ENCODE measurements at regions not wholly inside any gene's neighbourhood (a gene's known extent, or its start where the extent isn't known, plus 50 kb on each side); places are given as distances from the start of the nearest gene placed in this dataset.

DNA sequence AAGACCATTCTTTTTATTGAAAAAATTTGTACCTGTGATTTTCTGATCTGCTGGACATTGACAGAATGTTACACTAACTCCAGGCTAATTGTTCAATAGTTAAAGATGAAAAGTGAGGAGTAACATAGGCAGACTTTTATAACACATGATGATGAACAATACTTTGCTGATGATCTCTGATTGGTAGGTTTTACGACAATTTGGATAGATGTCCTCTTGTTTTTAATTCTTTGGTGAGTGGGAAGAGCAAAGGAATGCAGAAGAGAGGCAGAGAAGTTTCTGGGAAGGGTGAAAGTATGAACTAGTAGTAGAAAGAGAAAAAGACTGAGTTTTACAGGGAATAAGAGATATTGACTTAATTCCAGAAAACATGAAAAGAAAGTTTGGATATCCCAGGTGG lies 267.3 kb upstream of the HAND2 start:
- DNase-seq, result no peak
- no peak overlapping the region for H3K4me3 ChIP-seq
- WGBS, 4 donors, result 65 to 83% (median 81%) methylated on average over 1 of the region's 1 CpG

DNA sequence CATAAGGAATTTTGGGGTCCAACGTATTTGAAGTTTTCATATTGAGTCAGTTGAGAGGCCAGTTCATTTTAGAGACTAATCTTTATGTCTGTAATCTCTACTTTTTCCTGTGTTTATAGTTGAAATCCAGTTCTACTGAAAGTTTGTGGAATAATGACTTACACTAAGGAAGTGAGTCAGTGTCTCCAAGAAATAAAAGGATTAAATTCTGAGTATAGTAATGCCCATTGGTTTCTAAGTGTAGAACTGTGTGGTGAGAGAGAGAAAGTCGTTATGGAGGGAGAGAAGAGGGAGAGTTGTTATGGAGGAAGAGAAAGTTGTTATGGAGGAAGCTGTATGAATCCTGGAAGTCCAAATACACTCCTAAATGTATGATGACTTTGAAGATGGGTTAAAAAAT lies 264.6 kb upstream of the HAND2 start:
- TF ChIP-seq POLR2A (IDR thresholded peaks at IDR 0.05), result no peak
- TF ChIP-seq, protein P1, sequence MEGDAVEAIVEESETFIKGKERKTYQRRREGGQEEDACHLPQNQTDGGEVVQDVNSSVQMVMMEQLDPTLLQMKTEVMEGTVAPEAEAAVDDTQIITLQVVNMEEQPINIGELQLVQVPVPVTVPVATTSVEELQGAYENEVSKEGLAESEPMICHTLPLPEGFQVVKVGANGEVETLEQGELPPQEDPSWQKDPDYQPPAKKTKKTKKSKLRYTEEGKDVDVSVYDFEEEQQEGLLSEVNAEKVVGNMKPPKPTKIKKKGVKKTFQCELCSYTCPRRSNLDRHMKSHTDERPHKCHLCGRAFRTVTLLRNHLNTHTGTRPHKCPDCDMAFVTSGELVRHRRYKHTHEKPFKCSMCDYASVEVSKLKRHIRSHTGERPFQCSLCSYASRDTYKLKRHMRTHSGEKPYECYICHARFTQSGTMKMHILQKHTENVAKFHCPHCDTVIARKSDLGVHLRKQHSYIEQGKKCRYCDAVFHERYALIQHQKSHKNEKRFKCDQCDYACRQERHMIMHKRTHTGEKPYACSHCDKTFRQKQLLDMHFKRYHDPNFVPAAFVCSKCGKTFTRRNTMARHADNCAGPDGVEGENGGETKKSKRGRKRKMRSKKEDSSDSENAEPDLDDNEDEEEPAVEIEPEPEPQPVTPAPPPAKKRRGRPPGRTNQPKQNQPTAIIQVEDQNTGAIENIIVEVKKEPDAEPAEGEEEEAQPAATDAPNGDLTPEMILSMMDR (IDR thresholded peaks at IDR 0.05), result no peak
- 46 to 58% (median 56%) methylated on average over 2 of the region's 2 CpGs for WGBS, 4 donors
- H3K4me3 ChIP-seq, result no peak overlapping the region
- intact Hi-C loops (cut with DNase I), result no loop called here
- H3K36me3 ChIP-seq, result no peaks in the 10 kb centered on the region
- no peaks in the 10 kb centered on the region for H3K9me3 ChIP-seq
- H3K27me3 ChIP-seq, result no peaks in the 10 kb centered on the region
- H3K27ac ChIP-seq, result no peak overlapping the region
- H3K4me1 ChIP-seq, result no peaks in the 10 kb centered on the region
- no peak for DNase-seq
- no peak for ATAC-seq

More for the DNA sequence above, 267.3 kb upstream of the HAND2 start:
- Histone ChIP-seq H3K36me3 (no peaks in the 10 kb centered on the region), H3K9me3 (no peaks in the 10 kb centered on the region), H3K27me3 (no peaks in the 10 kb centered on the region), H3K27ac (no peak overlapping the region), H3K4me1 (no peaks in the 10 kb centered on the region)
- no peak for ATAC-seq
- intact Hi-C loops (cut with DNase I), result no loop called here
- TF ChIP-seq POLR2A (IDR thresholded peaks at IDR 0.05), result no peak
- TF ChIP-seq, protein P1 (IDR thresholded peaks at IDR 0.05), result no peak

DNA sequence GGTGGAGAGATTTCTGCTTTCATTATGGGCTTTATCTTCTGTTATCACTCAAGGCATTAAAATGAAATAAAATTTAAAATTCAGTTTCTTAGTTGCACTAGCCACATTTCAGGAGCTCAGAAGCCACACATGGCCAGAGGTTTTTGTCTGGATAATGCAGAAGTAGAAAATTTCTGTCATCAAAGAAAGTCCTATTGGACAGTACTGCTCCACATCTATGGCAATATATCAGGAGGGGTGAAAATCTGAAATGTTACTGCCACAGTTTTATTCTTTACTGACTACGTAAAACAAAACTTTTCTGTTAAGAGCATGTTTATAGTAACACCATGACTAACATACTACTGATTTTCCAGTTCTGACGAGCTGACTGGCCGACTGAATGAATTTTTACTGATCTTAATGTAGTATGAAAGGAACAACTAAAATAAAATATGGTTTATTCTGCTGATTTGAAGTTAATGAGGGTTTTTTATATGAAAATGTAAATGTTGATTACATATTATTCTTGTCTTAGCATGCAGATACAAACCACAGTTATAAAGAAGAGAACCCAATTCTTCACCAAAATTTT lies 264.0 kb upstream of the HAND2 start:
- H3K9me3 ChIP-seq, result no peaks in the 10 kb centered on the region
- ATAC-seq (no peak), DNase-seq (no peak)
- intact Hi-C loops (cut with DNase I), result no loop called here
- no peaks in the 10 kb centered on the region for H3K27me3 ChIP-seq
- no peak overlapping the region for H3K27ac ChIP-seq
- WGBS, 4 donors, result 79 to 83% (median 80%) methylated on average over 3 of the region's 3 CpGs
- H3K4me1 ChIP-seq, result no peaks in the 10 kb centered on the region
- no peak overlapping the region for H3K4me3 ChIP-seq
- no peaks in the 10 kb centered on the region for H3K36me3 ChIP-seq
- TF ChIP-seq, protein P1 (IDR thresholded peaks at IDR 0.05), result no peak
- no peak for TF ChIP-seq POLR2A (IDR thresholded peaks at IDR 0.05)

DNA sequence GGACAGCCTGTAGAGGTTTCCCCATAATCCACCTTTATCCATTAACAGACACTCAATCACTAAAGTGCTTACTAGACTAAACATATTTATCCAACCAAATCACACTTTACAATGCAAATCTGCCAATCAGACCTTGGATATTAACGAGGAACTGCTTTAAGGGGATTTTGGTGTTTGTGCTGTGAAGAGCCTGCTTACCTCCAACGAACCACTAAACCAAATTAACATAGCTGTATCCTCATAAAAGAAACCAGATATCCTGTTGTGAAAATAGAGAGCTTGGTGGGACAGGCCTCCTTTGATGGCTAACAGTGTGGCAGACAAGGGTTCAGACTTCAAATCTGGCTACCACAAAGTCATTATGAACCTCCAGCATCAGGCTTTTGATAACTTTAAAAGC lies 252.6 kb upstream of the HAND2 start:
- ATAC-seq (no peak), DNase-seq (no peak)
- Histone ChIP-seq H3K36me3 (no peaks in the 10 kb centered on the region), H3K4me1 (no peaks in the 10 kb centered on the region), H3K4me3 (no peak overlapping the region), H3K9me3 (peaks cover 0 to 4% (median 0%) of the 10 kb centered on the region in 12 donors), H3K27me3 (no peaks in the 10 kb centered on the region), H3K27ac (no peak overlapping the region)
- TF ChIP-seq POLR2A (IDR thresholded peaks at IDR 0.05), result no peak
- TF ChIP-seq, protein P1 (IDR thresholded peaks at IDR 0.05), result no peak
- intact Hi-C loops (cut with DNase I), result no loop called here
- WGBS, 4 donors, result 45 to 55% (median 50%) methylated on average over 2 of the region's 2 CpGs

Measured in heart left ventricle (tissue), 16 donors.